ENCODE measurements at regions not wholly inside any gene's neighbourhood (a gene's known extent, or its start where the extent isn't known, plus 50 kb on each side); places are given as distances from the start of the nearest gene placed in this dataset.

DNA sequence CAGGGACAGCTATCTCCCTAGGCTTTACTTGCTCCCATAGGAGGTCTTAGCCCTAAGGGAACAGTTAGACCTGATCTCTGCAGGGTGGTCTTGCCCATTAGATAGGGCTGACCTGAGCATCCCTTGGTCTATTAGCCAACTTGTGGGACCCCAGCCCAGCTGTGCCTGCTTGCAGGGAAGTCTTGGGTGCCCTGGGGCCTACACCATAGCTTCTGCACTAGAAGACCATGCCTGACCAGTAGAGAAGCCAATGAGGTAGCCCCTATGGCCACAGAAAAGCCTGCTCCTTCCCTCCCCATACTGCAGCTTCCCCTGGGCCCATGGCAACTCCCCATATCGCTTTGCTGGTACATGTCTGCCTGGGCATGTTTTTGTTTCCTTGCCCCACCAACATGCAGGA, 1049.1 kb downstream of the TRHDE start:
- H3K27ac Mint-ChIP-seq: no peak overlapping the region
- peaks cover 25 to 30% of the 10 kb centered on the region in 2 donors for H3K9me3 Mint-ChIP-seq
- H3K36me3 Mint-ChIP-seq: peaks cover 0 to 7% of the 10 kb centered on the region in 2 donors
- DNase-seq (ENCODE audit: low spot score in 2 of 2) (no peak), ATAC-seq (no peak)

DNA sequence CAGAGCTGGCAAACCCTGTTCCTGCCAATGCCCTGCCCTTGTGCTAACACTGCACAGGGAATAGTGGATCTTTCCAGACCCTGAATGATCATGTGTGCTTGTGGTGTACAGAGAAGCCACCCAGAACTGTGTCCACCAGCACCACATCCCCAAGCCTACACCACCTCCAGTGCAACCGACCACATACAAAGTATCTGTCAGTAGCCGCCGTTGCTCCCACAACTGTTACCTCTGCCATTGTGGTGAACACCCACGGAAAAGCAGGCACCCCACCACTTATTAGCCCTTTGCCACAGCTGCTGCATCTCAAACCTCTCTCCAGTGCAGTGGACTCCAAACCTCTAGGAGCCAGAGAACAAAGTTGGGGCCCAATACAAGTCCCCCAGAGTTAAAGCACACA, 1049.6 kb downstream of the TRHDE start:
- DNase-seq (ENCODE audit: low spot score in 2 of 2) (no peak), ATAC-seq (no peak)
- H3K9me3 Mint-ChIP-seq: peaks cover 29 to 30% of the 10 kb centered on the region in 2 donors
- H3K36me3 Mint-ChIP-seq: peaks cover 0 to 7% of the 10 kb centered on the region in 2 donors
- H3K27ac Mint-ChIP-seq: no peak overlapping the region

- no peak for ATAC-seq
- peaks cover 0 to 8% of the 10 kb centered on the region in 2 donors for H3K9me3 Mint-ChIP-seq
- DNase-seq (ENCODE audit: low spot score in 2 of 2): no peak
- no peaks in the 10 kb centered on the region for H3K36me3 Mint-ChIP-seq
- H3K27ac Mint-ChIP-seq: no peak overlapping the region
Observed at GRCh38 chr12:73330584-73331351, 1058.6 kb downstream of the TRHDE start.

GRCh38 chr12:73341559-73342247, 1069.5 kb downstream of the TRHDE start:
- Mint-ChIP-seq H3K27ac (no peak overlapping the region), H3K9me3 (peaks cover 4 to 14% of the 10 kb centered on the region in 2 donors), H3K36me3 (no peaks in the 10 kb centered on the region)
- ATAC-seq (no peak), DNase-seq (ENCODE audit: low spot score in 2 of 2) (no peak)

DNA sequence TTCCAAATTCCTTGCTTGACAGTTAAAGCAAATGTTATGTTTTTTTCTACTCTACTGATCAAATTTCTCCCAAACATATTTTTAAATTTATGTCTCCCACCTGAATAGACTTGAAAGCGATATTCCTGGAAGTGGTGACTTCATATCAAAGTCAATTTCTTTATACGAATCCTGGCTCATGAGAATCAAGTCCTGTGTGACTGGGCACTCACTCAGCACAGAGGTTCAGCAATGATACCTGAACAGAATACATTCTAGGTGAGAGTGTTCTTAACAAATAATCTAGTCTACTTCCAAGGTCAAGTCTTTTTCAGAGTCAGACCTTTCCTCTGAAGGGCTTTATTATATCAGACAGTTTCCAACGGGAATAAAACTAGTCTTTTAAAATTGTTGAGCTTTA, 1070.6 kb downstream of the TRHDE start:
- ATAC-seq (no peak), DNase-seq (ENCODE audit: low spot score in 2 of 2) (no peak)
- Mint-ChIP-seq H3K36me3 (no peaks in the 10 kb centered on the region), H3K9me3 (peaks cover 12 to 19% of the 10 kb centered on the region in 2 donors), H3K27ac (no peak overlapping the region)

GRCh38 chr12:73352826-73353225, 1080.7 kb downstream of the TRHDE start:
- ATAC-seq (no peak), DNase-seq (ENCODE audit: low spot score in 2 of 2) (no peak)
- H3K9me3 Mint-ChIP-seq: peaks cover 8 to 13% of the 10 kb centered on the region in 2 donors
- no peak overlapping the region for H3K27ac Mint-ChIP-seq
- H3K36me3 Mint-ChIP-seq: no peaks in the 10 kb centered on the region

- ATAC-seq (no peak), DNase-seq (ENCODE audit: low spot score in 2 of 2) (no peak)
- Mint-ChIP-seq H3K36me3 (no peaks in the 10 kb centered on the region), H3K9me3 (peaks cover 4 to 5% of the 10 kb centered on the region in 2 donors), H3K27ac (no peak overlapping the region)
Observed at GRCh38 chr12:73361156-73361863, 1089.1 kb downstream of the TRHDE start.

GRCh38 chr12:73361864-73362230, 1089.7 kb downstream of the TRHDE start:
- Mint-ChIP-seq H3K9me3 (peaks cover 4 to 5% of the 10 kb centered on the region in 2 donors), H3K27ac (no peak overlapping the region), H3K36me3 (no peaks in the 10 kb centered on the region)
- DNase-seq (ENCODE audit: low spot score in 2 of 2): no peak
- ATAC-seq: no peak

DNA sequence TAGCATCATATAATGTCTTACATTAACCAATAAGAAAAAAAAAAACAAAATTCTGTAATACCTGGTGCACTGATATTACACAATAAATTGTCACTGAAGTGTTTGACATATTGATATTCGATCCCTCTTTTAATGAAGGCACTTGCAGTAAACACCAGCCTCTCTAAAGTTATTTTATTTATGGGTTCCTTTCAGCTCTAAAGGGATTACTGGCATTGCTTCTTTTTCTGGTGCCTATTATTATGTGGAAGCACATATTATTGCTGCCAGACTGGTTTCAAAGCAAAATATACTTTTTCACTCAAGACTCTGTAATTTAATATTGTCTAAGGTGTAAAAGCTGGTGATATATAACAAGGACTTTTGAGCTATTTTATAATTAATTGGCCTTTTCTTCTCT, 1090.5 kb downstream of the TRHDE start:
- Mint-ChIP-seq H3K27ac (no peak overlapping the region), H3K9me3 (peaks cover 0 to 5% of the 10 kb centered on the region in 2 donors), H3K36me3 (no peaks in the 10 kb centered on the region)
- no peak for DNase-seq (ENCODE audit: low spot score in 2 of 2)
- ATAC-seq: no peak

- no peak for DNase-seq (ENCODE audit: low spot score in 2 of 2)
- ATAC-seq: no peak
- Mint-ChIP-seq H3K27ac (no peak overlapping the region), H3K9me3 (peaks cover 11 to 15% of the 10 kb centered on the region in 2 donors), H3K36me3 (no peaks in the 10 kb centered on the region)
Observed at GRCh38 chr12:73372856-73373255, 1100.7 kb downstream of the TRHDE start.

DNA sequence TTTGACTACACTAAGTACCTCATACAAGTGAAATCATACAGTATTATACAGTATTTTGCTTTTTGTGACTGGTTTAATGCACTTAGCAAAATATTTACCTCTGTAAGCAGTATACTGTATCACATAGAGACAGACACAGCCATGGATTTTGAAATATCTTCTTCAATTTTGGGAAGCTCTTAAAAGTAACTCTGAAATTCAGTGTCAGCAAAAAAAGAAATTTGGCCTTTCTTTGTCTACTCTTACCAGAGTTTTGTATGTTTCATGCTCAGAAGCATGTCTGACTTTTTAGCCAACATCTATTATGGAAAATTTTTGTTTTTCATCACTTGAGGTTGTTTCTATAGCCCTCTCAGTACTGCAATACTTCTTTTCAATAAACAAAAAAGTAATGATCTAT, 1102.2 kb downstream of the TRHDE start:
- DNase-seq (ENCODE audit: low spot score in 2 of 2) (no peak), ATAC-seq (no peak)
- Mint-ChIP-seq H3K36me3 (no peaks in the 10 kb centered on the region), H3K9me3 (peaks cover 14 to 16% of the 10 kb centered on the region in 2 donors), H3K27ac (no peak overlapping the region)

GRCh38 chr12:73383584-73384222, 1111.5 kb downstream of the TRHDE start:
- DNase-seq (ENCODE audit: low spot score in 2 of 2) (no peak), ATAC-seq (no peak)

DNA sequence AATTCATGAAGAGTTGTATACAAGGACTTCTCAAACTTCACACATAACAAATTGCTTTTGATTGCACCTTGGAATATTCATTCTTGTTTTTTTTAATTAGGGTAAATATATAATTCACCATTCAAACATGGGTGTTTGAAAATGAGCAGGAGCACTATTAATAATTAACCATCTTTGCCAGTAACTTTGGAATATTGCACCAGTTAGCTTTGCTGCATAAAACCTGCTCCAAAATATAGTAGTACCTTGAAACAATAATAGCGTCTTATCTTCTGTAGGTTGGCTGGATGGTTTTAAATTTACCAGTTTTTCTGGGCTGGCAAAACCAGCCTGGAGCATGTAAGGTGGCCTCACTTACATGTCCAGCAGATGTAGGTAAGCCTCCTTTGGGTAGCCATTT, 1112.4 kb downstream of the TRHDE start:
- H3K36me3 Mint-ChIP-seq: peaks cover 0 to 8% of the 10 kb centered on the region in 2 donors
- H3K27ac Mint-ChIP-seq: no peak overlapping the region
- DNase-seq (ENCODE audit: low spot score in 2 of 2) (no peak), ATAC-seq (no peak)
- H3K9me3 Mint-ChIP-seq: peaks cover 8 to 23% of the 10 kb centered on the region in 2 donors

More at GRCh38 chr12:73383584-73384222, 1111.5 kb downstream of the TRHDE start:
- H3K36me3 Mint-ChIP-seq: peaks cover 0 to 8% of the 10 kb centered on the region in 2 donors
- H3K9me3 Mint-ChIP-seq: peaks cover 13 to 23% of the 10 kb centered on the region in 2 donors
- no peak overlapping the region for H3K27ac Mint-ChIP-seq

DNA sequence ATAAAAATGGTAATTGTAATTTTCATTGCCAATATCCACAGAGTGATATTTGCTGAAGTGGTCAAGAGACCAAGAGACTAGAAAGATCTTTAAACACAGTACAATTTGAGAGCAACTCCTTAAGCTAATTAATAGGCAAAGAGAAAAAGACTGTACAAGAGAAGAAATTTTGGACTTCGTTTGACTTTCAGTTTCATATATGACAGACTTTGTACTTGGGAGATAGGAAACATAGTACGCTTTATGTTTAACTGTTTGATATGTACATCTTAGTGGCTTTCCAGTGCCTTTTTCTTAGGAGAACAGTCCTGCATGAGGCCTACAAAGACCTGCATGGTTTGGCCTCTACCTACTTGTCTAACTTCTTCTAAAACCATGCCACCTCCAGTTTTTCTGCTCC, 1118.1 kb downstream of the TRHDE start:
- Mint-ChIP-seq H3K36me3 (no peaks in the 10 kb centered on the region), H3K27ac (no peak overlapping the region), H3K9me3 (peaks cover 0 to 7% of the 10 kb centered on the region in 2 donors)
- ATAC-seq (no peak), DNase-seq (ENCODE audit: low spot score in 2 of 2) (no peak)

- H3K9me3 Mint-ChIP-seq: peaks cover 25 to 29% of the 10 kb centered on the region in 2 donors
- no peak for ATAC-seq
- no peak overlapping the region for H3K27ac Mint-ChIP-seq
- H3K36me3 Mint-ChIP-seq: peaks cover 7 to 19% of the 10 kb centered on the region in 2 donors
- no peak for DNase-seq (ENCODE audit: low spot score in 2 of 2)
Observed at GRCh38 chr12:73413051-73413450, 1124.6 kb upstream of the ATXN7L3B start.

DNA sequence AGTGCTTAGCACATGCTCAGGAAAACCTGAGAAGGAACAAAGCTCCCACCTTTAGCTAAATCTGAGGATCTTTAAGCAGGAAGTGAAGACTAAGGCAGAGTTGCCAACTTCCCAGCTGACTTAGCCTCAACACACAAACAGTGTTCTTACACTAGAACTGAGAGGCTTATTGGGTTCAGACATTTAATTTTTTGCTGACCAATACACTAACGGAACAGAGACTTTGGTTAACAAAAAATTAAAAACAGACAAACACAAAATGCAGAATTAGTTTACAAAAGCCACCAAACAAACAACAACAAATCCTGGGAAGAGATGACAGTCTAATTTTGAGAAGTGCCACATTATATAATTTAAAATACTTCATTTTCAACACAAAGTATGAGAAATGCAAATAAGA, 1123.7 kb upstream of the ATXN7L3B start:
- DNase-seq (ENCODE audit: low spot score in 2 of 2) (no peak), ATAC-seq (no peak)
- H3K36me3 Mint-ChIP-seq: peaks cover 7 to 19% of the 10 kb centered on the region in 2 donors
- no peak overlapping the region for H3K27ac Mint-ChIP-seq
- H3K9me3 Mint-ChIP-seq: peaks cover 25 to 29% of the 10 kb centered on the region in 2 donors

DNA sequence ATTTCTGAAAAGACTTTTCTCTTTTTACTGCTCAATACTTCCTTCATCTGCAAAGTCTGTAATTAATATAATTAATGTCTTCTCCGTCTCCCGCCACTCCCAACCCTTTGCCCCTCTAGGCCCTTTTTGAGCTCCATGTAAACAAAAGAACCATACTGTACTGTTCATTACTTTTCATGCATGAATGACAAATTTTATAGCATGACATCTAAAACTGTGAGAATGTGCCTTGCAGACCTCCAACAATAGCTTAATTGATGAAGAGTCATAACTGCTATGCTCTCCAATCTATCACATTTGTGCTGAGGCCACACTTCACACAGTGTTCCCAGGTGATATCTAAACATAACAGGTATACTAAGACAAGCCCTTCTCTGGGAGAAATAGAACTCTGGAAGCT, 1122.7 kb upstream of the ATXN7L3B start:
- Mint-ChIP-seq H3K36me3 (peaks cover 7 to 19% of the 10 kb centered on the region in 2 donors), H3K9me3 (peaks cover 25 to 29% of the 10 kb centered on the region in 2 donors), H3K27ac (no peak overlapping the region)
- no peak for DNase-seq (ENCODE audit: low spot score in 2 of 2)
- no peak for ATAC-seq

Data from activated naive CD4-positive, alpha-beta T cell treated with anti-CD3 and anti-CD28 coated beads, Interleukin-2, amount 50 U/mL, for 72 hours (primary cell).